NAMALWA (cell line): ENCODE measurements at regions not wholly inside any gene's neighbourhood (a gene's known extent, or its start where the extent isn't known, plus 50 kb on each side); places are given as distances from the start of the nearest gene placed in this dataset.

Experiments
- DNase-seq: peaks from one replicate; pipeline ENCODE4 v3.0.0-alpha.2; 2015; ENCODE audit warnings: low spot score

DNA sequence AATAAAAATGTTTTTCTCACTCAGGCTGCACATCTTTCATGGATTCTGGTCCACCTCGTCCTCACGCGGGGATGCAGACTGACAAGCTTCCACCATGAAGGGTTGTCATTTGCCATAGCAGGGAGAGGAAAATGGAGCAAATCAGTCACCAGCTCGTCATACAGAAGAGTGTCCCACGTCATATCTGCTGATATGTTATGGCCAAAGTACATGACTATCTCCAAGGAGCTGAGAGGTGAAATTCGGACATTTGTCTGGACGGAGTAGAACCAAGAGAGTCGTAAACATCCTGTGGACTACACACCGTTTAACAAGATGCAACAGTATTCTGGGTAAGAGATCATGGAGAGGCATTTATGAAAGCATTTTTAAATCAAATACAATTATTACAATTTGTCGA, 75.3 kb upstream of the MYOCD start:
- no peak for DNase-seq

- DNase-seq = no peak
Observed at GRCh38 chr17:12591021-12591735, 74.5 kb upstream of the MYOCD start.

DNA sequence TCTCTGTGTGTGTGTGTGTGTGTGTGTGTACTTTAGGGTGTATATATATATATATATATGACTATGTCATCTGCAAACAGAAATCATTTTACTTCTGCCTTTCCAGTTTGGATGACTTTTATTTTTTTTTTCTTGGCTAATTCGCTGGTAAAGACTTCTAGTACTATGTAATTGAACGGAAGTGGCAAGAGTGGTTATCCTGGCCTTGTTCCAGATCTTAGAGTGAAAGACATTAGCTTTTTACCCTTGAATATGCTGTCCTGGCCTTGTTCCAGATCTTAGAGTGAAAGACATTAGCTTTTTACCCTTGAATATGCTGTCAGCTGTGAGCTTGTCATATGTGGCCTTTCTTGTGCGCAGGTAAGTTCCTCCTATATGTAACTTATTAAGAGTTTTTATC, 72.7 kb upstream of the MYOCD start:
- no peak for DNase-seq

DNA sequence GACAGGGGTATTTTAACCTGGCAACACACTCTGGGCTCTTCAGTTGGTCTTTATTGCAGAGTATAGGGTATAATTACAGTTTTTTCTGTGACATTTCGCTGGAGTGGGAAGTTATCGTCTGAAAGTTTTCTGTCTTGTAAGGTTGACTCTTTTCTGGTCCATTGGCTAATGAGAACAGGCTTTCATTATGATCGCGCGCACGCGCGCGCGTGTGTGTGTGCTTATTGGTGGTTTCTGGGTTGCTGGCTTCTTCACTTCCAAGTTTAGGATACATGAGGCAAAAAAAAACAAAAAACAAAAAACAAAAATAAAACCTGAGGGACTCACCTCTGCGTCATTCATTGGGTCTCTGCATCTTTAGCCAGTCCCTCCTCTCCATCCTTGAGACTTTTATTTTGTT, 68.7 kb upstream of the MYOCD start:
- DNase-seq = no peak

GRCh38 chr17:12597895-12598294, 67.8 kb upstream of the MYOCD start:
- no peak for DNase-seq

DNA sequence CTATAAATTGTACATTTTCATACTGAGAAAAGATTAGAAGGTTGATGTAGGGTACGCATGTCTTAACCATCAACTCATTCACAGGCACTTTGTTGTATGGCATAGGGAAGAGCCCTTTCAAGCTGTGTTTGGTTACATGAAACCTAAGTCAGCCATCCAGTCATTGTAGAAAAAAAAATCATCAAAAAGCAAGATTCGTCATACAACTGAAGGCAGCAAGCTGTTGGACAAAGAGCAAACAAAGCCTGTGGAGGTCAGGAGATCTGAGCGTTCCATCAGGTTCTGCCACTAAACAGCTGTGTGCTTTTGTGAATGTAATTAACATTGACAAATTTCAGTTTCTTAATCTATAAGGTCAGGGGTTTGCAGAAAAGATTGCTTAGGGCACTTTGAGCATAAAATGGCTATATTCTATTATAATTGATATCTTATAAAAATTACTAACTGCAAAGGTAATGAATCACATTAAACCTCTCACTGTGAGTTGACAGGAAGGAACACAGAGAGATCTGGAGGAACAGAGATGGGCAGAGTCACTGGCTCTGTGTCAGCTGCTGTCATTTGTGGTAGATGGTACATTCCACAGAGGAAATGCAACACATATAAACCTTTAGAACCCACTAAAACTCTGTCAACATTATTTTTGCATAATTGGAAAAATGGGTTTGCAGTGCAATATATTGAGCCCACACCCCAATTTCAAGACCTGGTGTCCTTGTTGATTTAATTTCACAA, 66.3 kb upstream of the MYOCD start:
- no peak for DNase-seq

- DNase-seq = no peak
Observed at GRCh38 chr17:12600349-12600748, 65.3 kb upstream of the MYOCD start.

- DNase-seq = no peak
Observed at GRCh38 chr17:12603566-12603965, 62.1 kb upstream of the MYOCD start.

GRCh38 chr17:12605222-12605621, 60.5 kb upstream of the MYOCD start:
- no peak for DNase-seq

GRCh38 chr17:12613566-12613965, 52.1 kb upstream of the MYOCD start:
- DNase-seq = no peak
